ENCODE measurements at regions not wholly inside any gene's neighbourhood (a gene's known extent, or its start where the extent isn't known, plus 50 kb on each side); places are given as distances from the start of the nearest gene placed in this dataset.
"Not testable (repeated sequence)": the region's sequence is repeated elsewhere in the genome, so short reads cannot be mapped to it uniquely, and the experiment has no call there.

GRCh38 chr5:68838157-68838718, 255.6 kb upstream of the SLC30A5 start:
- no peak for DNase-seq (ENCODE audit: low read depth in 2 of 2, low spot score in 1 of 2)

GRCh38 chr5:68839019-68839552, 254.7 kb upstream of the SLC30A5 start:
- no peak for DNase-seq (ENCODE audit: low read depth in 2 of 2, low spot score in 1 of 2)

GRCh38 chr5:68843624-68844364, 250.0 kb upstream of the SLC30A5 start:
- DNase-seq (ENCODE audit: low read depth in 2 of 2, low spot score in 1 of 2), result no peak

DNA sequence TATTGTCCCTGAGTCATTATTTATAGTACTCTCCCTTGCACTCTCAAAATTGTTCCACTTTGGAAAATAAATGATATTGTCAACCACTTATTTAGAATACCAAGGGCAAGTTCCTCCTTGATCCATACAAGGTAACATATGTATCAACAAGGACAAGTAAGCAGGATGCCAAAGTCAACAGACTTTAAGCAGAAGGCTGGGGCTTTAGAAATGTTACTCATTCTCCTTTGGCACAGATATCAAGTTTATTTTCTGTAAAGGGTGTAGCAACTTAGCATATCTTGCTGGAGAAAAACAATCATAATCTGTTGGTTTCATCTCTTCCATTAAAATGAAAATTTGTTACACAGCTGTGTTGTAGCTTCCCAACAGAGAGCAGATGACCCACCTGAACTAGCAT, 248.7 kb upstream of the SLC30A5 start:
- DNase-seq (ENCODE audit: low read depth in 2 of 2, low spot score in 1 of 2), result no peak

DNA sequence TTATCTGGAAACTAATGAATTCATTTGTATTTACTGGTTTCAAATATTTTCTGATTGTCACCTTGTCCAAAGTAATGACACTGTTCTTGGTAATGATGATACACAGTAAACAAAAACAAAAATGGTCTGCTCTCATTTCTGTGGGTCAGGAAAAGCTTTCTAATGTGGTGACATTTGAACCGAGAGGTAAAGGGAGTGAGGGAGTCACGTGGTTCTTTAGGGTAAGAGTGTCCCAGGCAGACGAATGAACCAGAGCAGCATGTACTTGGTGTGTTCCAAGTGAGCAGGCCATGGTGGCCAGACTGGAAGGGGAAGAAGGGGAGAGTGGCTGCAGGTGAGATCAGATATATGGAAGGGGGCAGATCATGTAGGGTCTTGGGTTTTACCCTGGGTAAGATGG, 247.0 kb upstream of the SLC30A5 start:
- no peak for DNase-seq (ENCODE audit: low read depth in 2 of 2, low spot score in 1 of 2)

DNA sequence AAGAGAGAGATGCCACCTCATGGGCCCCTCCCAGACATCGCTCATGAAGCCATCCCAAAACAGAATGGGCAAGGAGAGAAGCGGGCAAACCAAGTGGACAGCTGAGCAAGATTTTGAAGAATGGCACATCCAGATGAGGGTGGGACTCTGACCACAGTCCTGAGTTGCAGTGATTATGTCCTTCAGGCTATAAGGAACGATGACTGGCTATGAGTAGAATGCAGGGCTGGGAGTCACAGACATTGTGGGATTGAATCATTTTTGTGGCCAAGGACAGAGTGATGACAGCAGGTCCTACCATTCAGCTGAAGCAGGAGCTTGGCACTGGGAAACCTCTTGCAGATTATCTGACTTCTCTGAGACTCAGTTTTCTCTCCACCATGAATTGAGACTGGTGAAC, 245.7 kb upstream of the SLC30A5 start:
- no peak for DNase-seq (ENCODE audit: low read depth in 2 of 2, low spot score in 1 of 2)

- DNase-seq (ENCODE audit: low read depth in 2 of 2, low spot score in 1 of 2), result no peak
Measured at GRCh38 chr5:68849103-68849502, 244.7 kb upstream of the SLC30A5 start.

GRCh38 chr5:68849906-68850305, 243.9 kb upstream of the SLC30A5 start:
- no peak for DNase-seq (ENCODE audit: low read depth in 2 of 2, low spot score in 1 of 2)

DNA sequence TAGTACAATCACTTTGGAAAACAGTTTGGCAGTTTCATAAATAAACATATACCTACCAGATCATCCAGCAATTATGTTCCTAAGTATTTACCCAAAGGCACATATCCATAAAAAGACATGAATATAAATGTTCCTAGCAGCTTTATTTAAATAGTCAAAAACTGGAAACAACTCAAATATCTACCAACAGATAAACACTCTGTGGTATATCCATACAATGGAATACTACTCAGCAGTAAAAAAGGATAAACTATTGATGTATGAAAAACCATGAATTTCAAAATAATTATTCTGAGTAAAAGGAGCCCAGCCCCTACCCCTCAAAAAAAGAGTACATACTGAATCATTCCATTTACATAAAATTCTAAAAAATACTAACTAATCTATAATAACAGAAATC, 232.7 kb upstream of the SLC30A5 start:
- no peak for DNase-seq (ENCODE audit: low read depth in 2 of 2, low spot score in 1 of 2)

DNA sequence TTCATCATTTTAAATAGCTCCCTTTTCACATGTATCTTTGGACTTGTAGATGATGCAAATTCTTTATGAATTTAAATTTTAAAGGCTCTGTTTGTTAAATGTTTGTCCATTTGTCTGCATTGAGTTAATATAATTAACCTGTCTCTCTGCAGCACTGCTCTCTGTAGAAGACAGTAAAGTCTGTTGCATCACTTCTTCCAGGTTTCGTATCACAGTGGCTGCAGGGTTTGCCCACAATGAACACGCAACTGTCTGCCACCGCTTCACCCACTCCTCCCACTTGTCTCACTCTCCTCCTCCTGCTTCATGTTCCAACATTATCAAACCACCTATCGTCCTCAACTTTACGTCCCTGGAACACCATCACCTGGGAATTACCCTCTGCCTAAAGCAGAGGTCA, 231.3 kb upstream of the SLC30A5 start:
- DNase-seq (ENCODE audit: low read depth in 2 of 2, low spot score in 1 of 2), result no peak

DNA sequence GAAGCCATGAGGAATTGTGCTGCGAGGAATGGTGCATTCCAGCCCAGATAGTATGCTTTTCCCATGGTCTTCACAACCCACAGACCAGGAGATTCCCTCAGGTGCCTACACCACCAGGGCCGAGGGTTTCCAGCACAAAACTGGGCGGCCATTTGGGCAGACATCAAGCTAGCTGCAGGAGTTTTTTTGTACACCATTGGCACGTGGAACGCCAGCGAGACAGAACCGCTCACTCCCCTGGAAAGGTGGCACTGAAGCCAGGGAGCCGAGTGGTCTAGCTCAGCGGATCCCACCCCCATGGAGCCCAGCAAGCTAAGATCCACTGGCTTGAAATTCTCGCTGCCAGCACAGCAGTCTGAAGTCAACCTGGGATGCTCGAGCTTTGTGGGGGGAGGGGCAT, 228.6 kb upstream of the SLC30A5 start:
- not testable (repeated sequence) for DNase-seq (ENCODE audit: low read depth in 2 of 2, low spot score in 1 of 2)

DNA sequence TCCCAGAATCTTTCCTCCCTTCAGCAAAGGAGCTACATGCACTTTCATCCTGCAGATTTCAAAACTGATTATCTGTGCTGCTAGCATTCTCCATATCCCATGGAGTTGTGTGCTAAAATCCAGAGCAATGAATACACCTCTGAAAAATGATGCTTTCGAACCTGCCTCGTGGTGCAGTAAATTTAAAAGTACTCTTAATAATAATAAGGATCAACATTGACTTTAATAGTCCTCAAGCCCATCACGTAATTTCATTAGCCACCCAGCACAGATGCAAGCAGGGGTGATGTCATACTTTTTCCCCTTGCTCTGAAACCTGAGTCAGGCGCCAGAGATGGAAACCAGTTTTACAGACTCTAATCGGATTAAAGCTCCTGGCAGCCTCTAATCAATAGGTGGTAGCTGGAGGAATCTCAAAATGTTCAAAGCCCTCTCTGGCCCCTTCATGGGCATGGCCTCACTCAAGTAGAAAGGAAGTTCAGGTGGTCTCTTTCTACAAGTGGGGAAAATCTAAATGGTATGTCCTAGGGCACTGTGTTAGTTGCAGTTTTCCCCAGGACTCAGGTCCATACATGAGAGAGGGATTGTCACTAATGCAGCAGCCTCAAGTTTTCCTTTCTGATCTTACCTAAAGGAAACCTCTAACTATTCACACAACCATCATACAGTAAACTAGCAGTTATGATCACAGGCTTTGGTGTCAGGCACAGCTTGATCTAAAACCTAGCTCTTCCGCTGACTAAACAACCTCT, 221.6 kb upstream of the SLC30A5 start:
- no peak for DNase-seq (ENCODE audit: low read depth in 2 of 2, low spot score in 1 of 2)

DNA sequence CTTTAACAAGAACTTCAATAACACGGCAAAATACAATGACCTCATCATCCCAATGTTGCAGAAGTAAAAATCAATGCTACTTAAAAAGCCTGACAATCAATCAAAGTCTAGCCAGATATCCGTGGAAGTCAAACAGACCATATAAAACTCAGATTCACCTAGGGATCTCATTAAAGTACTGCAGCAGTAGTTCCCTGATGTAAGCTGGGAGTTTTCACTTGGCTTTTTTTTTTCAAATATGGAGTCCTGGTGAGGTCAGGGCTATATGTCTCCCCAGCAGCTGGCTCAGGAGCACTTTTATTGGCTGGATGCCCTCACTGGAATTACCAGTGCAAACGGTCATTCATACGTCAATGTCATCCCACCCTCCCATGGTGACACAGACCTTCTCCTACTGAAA, 220.6 kb upstream of the SLC30A5 start:
- DNase-seq (ENCODE audit: low read depth in 2 of 2, low spot score in 1 of 2), result no peak

DNA sequence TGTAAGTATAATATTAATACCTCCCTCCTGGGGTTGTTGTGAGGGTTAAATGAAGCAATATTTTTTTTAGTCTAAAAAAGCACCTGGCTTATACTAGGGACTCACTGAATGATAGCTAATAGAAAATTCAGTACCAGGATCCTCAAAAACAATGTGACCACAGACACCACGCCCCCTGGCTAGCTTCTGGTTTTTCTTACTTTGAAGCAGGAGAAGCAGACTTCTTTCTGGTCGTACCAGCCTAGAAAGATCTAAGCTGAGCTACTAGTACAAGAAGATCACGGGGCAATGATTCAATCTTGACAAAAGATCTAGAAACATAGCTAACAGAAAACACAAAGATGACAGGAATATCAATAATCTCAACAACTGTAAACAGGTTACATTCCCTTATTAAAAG, 218.5 kb upstream of the SLC30A5 start:
- no peak for DNase-seq (ENCODE audit: low read depth in 2 of 2, low spot score in 1 of 2)

DNA sequence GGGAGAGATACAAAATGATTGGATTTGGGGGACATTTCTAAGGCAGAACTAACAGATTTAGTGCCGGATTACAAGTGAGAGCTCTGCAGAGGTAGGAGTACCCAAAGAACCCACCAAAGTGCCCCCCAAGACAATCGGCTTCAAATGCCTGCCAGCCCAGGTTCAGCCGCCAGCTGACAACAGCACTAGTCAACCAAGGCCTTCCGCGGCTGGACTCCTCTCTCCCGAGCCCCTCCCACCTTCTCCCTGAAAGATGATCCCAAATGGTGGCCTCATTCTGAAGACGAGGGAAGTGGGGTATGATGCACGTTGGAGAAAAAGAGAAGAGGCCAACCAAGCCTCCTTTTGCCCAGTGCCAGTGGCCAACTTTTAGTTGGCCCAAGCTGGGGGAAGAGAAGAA, 210.4 kb upstream of the SLC30A5 start:
- DNase-seq (ENCODE audit: low read depth in 2 of 2, low spot score in 1 of 2), result no peak

DNA sequence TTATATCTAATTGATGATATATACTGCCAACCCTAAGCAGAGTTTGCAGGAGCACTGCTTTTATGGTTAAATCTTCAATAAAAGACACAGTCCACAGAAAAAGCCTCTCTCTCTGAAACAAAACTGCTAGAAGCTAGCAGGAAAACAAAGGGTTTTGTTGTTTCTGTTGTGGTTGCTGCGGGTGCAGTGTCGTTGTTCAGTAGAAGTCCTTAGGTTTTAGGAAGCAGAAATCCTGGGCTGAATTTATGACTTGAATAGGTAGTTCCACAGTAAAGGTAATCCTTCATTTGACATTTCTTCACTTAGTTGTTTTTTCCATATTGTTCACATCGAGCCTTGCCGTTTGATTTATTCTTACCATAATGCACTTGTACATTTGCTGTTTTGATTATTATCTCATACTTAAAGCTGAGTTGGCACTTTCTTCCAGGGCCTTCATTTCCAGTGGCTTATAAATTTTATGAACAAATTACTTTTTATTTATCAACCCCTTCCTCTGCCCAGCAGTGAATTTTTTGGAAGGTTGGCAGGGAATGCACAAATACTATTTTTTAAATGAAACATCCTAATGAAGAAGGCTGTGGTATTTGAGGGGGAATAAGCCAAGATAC, 209.6 kb upstream of the SLC30A5 start:
- no peak for DNase-seq (ENCODE audit: low read depth in 2 of 2, low spot score in 1 of 2)

- DNase-seq (ENCODE audit: low read depth in 2 of 2, low spot score in 1 of 2), result no peak
Measured at GRCh38 chr5:68884883-68885282, 208.9 kb upstream of the SLC30A5 start.

GRCh38 chr5:68886814-68887213, 207.0 kb upstream of the SLC30A5 start:
- no peak for DNase-seq (ENCODE audit: low read depth in 2 of 2, low spot score in 1 of 2)

DNA sequence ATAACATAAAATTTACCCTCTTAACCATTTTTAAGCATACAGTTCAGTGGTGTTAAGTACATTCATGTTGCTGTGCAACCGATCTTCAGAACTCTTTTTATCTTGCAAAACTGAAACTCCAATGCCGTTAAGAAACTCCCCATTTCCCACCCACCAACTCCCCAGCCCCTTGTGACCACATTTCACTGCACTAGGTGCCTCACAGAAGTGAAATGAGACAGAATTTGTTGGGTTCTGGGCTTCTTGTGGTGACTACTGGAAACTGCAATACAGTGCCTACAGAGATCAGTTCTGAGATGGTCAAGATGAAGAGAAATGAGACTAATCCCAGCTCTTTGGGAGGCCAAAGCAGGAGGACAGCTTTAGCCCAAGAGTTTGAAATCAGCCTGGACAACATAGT, 202.1 kb upstream of the SLC30A5 start:
- DNase-seq (ENCODE audit: low read depth in 2 of 2, low spot score in 1 of 2), result no peak

- DNase-seq (ENCODE audit: low read depth in 2 of 2, low spot score in 1 of 2), result no peak
Measured at GRCh38 chr5:68894673-68895072, 199.1 kb upstream of the SLC30A5 start.

DNA sequence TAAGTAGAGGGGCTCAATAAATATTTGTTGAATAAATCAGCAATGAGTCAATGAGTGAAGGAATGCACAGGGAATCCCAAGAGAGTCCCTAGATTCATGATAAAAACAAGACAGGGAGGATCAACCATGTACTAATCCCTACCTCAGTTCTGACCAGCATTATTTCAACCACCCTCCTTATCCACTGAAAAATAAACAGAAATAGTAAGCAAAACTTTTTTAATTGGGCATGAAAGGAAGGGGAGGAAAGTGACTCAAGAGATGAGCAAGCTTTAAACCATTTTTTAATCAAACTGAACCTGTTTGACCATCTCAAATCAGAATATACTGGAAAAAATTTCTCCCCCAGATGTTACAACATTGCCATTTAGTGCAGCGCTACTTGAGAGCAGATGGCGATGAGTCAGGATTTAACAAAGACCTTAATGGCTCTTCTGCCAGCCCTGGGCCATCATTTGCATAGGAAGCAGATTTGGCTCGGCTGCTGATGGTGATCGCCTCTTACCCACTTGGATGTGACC, 194.8 kb upstream of the SLC30A5 start:
- no peak for DNase-seq (ENCODE audit: low read depth in 2 of 2, low spot score in 1 of 2)

Data from stimulated activated CD8-positive, alpha-beta memory T cell treated with anti-CD3 and anti-CD28 coated beads, Interleukin-4, amount 100 ng/mL, for 1 hour (primary cell).